ENCODE measurements at regions not wholly inside any gene's neighbourhood (a gene's known extent, or its start where the extent isn't known, plus 50 kb on each side); places are given as distances from the start of the nearest gene placed in this dataset.

- peak; percentile 3 for DNase-seq
These were observed 163.5 kb downstream of the AACS start for GRCh38 chr12:125228519-125229260.

- no peak for DNase-seq
These were observed 164.8 kb downstream of the AACS start for GRCh38 chr12:125229878-125230530.

GRCh38 chr12:125233319-125233718, 168.1 kb downstream of the AACS start:
- DNase-seq = no peak

GRCh38 chr12:125239563-125239962, 174.3 kb downstream of the AACS start:
- DNase-seq = no peak

GRCh38 chr12:125240717-125241116, 175.5 kb downstream of the AACS start:
- no peak for DNase-seq

- no peak for DNase-seq
These were observed 178.6 kb downstream of the AACS start for GRCh38 chr12:125243811-125244210.

GRCh38 chr12:125244338-125244737, 179.1 kb downstream of the AACS start:
- DNase-seq = no peak

DNA sequence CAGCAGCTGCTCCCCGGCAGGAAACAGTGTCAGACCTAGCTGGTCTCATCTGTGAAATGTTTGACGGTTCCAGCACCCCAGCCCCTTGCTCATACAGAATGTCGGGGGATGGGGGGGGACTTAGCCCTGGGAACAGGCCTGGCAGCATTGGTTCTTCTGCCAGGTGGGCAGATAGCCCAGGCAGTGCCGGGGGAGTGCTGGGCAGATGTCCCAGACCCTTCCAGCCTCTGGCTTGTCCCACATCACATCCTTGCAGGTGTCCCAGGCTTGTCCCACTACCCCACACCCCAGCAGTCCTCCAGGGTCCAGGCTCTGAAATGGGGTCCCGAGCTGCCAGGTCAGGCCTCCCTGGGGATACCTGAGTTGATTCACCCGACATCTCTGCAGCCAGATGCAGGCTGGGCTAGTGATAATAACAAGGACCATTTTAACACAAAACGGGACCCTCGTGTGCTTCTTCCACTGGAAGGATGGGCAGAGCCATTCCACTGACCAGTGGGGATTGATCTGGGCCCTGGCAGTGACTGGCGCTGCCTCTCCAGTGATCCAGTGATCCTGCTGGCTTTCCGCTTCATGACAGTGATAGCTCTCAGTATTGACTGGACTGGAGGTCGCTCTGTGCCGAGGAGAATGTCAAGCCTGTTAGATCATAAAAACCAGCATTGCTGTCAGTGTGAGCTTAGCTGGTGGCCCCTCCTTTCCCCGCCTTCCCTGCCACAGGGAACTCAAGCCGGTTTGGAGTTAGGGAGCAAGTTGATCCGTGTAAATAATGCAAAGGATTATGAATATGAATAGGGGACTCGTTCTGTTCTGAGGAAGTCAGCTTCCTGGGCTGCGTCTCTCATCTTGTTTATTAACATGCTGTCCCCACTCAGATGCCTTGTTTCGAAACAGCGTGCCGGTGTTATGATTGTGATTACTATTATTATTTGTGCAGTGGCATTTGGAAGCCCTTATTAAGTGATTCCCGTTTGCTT, 180.6 kb downstream of the AACS start:
- DNase-seq = no peak

GRCh38 chr12:125247477-125247876, 182.2 kb downstream of the AACS start:
- no peak for DNase-seq

DNA sequence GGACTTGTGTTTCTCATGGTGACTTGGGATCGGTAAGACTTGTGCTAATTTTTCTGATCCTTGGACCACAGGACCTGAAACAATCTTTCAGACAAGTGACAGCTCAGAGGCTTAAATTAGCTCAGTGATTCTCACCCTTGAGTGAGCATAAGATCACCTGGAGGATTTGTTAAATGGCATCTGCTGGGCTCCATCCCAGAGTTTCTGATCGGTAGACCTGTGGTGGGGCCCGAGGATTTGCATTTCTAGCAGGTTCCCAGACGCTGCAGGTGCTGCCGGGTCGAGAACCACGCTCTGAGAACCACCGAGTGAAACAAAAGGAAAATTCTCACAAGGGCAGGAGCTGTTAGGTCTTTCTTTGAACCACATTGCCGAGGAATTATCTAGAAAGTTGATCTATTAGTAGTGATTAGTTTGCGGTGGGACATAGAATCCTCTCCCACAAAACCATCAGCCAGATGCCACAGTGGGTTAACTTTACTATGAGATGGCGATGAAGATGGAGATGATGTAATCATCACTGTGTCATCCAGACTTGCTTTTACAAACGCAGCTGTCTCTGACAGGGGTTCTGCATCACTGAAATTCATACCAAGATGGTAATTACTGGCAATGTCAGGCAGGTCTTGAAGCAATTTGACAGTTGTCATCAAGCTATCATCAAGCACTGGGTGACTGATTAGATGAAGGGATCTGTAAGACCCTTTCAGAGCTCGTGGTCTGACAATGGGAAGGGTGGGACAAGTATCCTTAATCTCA, 184.0 kb downstream of the AACS start:
- no peak for DNase-seq

DNA sequence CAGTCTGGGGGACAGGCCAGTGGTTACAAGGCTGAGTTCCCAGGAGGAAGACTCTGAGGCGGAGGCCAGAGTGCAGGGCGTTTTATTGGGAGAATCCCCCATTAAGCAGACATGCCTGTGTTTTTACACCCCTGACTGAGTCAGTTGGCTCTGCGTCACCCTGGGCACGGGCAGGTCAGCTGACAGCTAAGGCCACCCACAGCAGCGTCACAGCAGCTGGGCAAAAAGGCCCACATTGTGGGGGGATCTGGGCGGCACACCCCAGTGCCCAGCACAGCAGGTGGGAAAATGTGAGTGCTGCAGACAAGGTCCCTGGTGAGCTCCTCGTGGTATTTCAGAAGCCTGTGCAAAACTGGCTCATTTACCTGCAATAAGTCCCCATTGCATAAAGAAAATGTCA, 184.7 kb downstream of the AACS start:
- DNase-seq = no peak

DNA sequence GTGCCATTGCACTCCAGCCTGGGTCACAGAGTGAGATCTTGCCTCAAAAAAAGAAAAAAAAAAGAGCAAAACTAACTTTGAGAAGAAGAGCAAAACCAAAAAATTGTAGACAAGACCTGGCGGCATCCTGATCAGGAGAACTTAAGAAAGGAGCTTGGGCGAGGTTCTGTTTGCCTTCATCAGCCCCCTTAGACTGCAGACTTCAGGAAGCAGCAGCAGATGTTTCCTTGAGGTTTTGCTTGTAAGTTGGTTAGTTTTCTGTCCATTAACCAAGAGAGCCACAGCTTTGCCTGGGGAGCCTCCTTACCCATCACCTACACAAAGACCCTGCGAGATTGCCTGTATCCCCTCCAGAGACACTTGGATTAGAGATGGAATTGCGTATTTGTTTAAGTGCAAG, 189.0 kb downstream of the AACS start:
- DNase-seq = no peak

GRCh38 chr12:125254856-125255255, 189.6 kb downstream of the AACS start:
- no peak for DNase-seq

DNA sequence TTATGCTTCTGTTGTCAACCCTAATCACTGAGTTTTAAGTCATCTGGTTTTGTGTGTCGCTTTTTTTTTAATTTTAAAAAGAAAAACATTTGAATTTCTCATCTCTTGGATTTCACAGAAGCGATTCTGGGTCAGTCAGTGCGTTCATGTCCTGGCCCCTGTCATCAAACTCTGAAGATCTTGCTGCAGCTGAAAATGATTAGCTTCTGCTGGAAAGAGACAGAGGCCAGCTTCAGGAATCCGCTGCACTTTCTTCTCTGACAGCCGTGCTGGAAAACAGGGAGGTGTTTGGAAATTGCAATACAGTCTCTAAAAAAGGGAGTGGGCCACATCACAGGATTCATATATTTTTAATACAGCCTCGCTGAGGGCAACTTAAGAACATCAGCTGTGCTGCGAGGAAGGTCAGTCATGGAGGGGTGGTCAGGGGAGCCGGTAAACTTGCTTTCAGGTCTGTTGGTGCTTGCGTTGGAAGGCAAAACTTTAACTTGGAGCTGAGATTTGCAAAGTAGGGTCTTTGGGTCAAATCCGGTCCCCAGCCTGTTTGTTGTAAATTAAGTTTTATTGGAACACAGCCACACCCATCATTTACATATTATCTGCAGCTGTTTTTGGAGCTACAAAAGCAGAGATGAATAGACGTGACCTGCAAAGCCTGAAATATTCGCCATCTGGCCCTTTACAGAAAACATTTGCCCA, 190.8 kb downstream of the AACS start:
- no peak for DNase-seq

- DNase-seq = no peak
These were observed 191.3 kb downstream of the AACS start for GRCh38 chr12:125256634-125256936.

DNA sequence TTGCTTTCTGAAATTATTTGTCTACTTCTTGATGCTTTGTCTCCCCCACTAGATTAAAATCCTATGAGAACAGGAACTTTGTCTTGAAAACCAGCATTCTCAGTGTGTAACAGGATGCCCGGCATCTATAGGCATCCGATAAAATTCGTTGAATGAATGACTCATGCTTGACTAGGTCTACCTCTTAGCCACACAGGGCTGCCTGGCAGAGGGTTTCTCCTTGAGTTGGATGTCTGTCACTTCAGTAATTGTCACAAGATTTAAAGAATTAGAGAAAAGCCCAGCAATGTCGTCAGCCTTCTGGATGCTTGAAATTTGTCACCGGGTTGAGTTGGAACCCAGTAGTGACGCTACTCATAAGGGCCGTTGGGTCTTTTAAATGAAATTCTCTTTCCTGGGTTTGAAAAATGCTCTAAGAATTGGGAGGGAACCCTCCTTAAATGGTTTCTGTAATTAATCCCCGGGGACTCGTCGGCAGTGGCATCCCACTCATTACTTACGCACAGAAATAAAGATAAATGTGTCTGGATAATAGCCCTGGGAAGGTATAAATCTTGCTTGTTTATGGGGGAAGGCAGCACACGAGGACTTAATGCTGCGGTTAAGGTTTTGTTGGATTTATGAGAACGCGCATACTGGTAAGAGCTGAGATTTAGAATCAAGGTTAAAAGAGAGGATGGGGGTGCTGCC, 194.1 kb downstream of the AACS start:
- DNase-seq = no peak

GRCh38 chr12:125262851-125263250, 197.6 kb downstream of the AACS start:
- DNase-seq = no peak

DNA sequence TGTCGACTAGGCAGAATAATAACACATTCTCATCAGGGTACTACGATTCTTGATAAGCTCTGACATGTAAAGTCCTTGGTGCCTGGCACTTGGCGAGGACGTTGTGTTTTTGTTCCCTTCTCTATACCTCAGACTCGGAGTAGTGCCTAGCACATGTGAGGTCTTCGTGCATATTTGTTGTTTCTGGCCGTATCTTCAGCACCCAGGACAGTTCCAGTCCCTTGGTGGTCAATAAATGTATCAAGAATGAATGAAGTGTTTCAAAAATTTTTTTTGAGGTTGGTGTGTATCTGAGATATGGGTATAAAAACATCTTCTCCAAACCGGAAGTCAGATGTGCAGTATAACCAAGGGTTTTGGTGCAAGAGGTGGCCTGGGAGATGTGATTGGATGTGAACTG, 198.2 kb downstream of the AACS start:
- no peak for DNase-seq

DNA sequence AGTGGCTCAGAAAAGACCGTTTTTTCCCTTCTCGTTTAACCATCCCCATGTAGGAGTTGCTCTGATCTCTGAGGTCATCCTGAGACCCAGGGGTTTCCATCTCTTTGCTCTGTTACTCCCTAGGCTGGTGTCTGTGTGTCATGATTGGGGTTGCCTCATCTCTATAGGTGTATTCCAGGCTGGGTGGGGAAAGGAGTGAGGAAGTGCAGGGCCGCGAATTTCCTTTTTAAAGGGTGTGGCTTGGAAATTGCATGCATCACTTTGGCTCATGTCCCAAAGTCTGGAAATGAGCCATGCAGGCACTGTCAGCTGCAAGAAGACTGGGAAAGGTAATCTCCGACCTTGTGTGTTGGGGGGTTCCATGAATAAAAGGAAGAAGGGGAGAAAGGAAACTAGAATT, 201.9 kb downstream of the AACS start:
- DNase-seq = no peak

- no peak for DNase-seq
These were observed 204.0 kb downstream of the AACS start for GRCh38 chr12:125269276-125269675.

DNA sequence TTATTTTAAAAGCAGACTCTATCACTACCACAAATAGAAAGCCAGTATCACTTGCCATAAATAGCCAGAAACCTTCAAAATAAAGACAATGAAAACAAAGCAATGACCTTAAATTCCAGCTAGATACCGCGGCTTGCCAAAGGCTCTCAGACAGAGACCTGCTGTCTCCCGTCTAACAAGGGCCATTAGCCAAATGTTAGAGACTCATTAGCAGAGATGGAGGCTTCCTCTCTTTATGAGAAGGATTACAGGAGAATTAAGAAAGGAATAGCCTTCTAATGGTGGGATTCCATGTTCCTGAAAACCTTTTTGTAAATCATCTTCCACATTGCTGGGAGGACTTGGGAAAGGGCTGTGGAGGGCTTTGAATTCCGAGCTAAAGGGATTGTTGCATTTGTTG, 206.7 kb downstream of the AACS start:
- no peak for DNase-seq

Measured in NCI-H1105 (cell line).